Upper lobe of right lung (tissue), 1 donor: ENCODE measurements at regions not wholly inside any gene's neighbourhood (a gene's known extent, or its start where the extent isn't known, plus 50 kb on each side); places are given as distances from the start of the nearest gene placed in this dataset.

Experiments used
- ATAC-seq: fragments of 200-7000 bp; cut with Tn5 transposase; one replicate; pipeline ENCODE4 v1.9.1; 2020; ENCODE audit warnings: mild to moderate bottlenecking, moderate library complexity
- DNase-seq: peaks from one replicate; pipeline ENCODE4 v3.0.0-alpha.2; 2020
- H3K27ac ChIP-seq: fragments of 200-600 bp; one replicate; pipeline ENCODE4 v1.8.0; 2022
- H3K27me3 ChIP-seq: fragments of 200-600 bp; one replicate; pipeline ENCODE4 v1.8.0; 2022; ENCODE audit warnings: mild to moderate bottlenecking
- H3K36me3 ChIP-seq: fragments of 200-600 bp; one replicate; pipeline ENCODE4 v1.8.0; 2022
- H3K4me1 ChIP-seq: fragments of 200-600 bp; one replicate; pipeline ENCODE4 v1.8.0; 2022
- H3K4me3 ChIP-seq: fragments of 200-600 bp; one replicate; pipeline ENCODE4 v1.8.0; 2022; ENCODE audit warnings: mild to moderate bottlenecking
- H3K9me3 ChIP-seq: fragments of 200-600 bp; one replicate; pipeline ENCODE4 v1.8.0; 2022
- CTCF ChIP-seq: fragments of 200-600 bp; IDR thresholded peaks from one replicate; pipeline ENCODE4 v1.8.0; 2022; ENCODE audit warnings: antibody characterized with exemption
- intact Hi-C: fragments of 100-400 bp; cut with DNase I; formaldehyde crosslinking; loops from one replicate; pipeline ENCODE4 v1.11.0; 2022
- donor health status: DM: no; HTN: yes; CAD: no; lungs with severe emphysema.

- Histone ChIP-seq H3K4me3 (no peak overlapping the region), H3K9me3 (no peaks in the 10 kb centered on the region), H3K4me1 (no peaks in the 10 kb centered on the region), H3K27ac (no peak overlapping the region), H3K27me3 (no peaks in the 10 kb centered on the region), H3K36me3 (no peaks in the 10 kb centered on the region)
- DNase-seq (no peak), ATAC-seq (no peak)
- intact Hi-C loops, result no loop called here
- TF ChIP-seq CTCF, result no peak
These were observed 725.5 kb downstream of the METTL15 start for GRCh38 chr11:28833670-28834069.

DNA sequence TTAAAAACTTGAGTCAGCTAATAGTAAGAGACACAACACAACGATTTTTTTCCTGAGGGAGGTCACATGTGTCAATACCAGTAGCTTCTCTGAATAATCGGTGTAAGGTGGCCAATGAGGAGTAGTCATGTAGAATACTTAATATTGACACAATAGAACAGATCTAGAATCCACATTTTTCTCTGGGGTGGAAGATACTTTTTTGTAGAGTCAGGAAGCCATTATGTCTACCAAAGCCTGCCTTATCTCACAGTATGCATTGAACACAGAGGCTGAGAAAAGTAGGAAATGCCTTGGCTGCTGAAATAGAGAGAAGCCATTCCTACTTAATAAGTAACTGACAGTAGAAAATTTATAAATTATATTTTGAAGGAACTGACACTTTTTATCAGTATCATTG lies 725.0 kb downstream of the METTL15 start:
- no peaks in the 10 kb centered on the region for H3K27me3 ChIP-seq

GRCh38 chr11:28826807-28827206 lies 718.6 kb downstream of the METTL15 start:
- H3K4me3 ChIP-seq, result no peak overlapping the region
- H3K27me3 ChIP-seq, result no peaks in the 10 kb centered on the region
- intact Hi-C loops, result no loop called here
- ATAC-seq (no peak), DNase-seq (no peak)
- no peaks in the 10 kb centered on the region for H3K4me1 ChIP-seq
- H3K36me3 ChIP-seq, result no peaks in the 10 kb centered on the region
- H3K27ac ChIP-seq, result no peak overlapping the region
- TF ChIP-seq CTCF, result no peak
- H3K9me3 ChIP-seq, result no peaks in the 10 kb centered on the region

More for the DNA sequence above, 725.0 kb downstream of the METTL15 start:
- Histone ChIP-seq H3K4me3 (no peak overlapping the region), H3K9me3 (no peaks in the 10 kb centered on the region), H3K27ac (no peak overlapping the region), H3K36me3 (no peaks in the 10 kb centered on the region), H3K4me1 (no peaks in the 10 kb centered on the region)
- DNase-seq, result no peak
- intact Hi-C loops, result no loop called here
- TF ChIP-seq CTCF, result no peak
- no peak for ATAC-seq

DNA sequence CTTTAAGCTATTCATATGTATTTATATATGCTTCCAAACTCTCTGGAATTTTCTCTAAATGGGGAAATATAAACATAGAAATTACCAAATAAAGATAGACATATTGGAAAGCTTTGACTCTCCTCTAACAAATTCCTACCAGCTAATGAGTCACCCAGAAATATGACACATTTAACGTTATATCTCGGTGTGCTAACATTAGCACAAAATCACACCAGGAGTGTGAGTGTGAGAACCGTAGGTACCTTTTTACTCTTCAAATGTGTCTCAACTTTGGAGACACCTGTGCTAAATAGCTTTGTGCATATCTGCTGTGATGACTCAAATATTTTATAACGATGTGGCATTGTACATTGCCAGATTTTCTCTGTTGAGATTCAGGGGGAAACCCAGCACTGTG lies 714.4 kb downstream of the METTL15 start:
- ATAC-seq, result no peak

GRCh38 chr11:28820296-28820989 lies 712.3 kb downstream of the METTL15 start:
- intact Hi-C loops, result no loop called here
- TF ChIP-seq CTCF, result no peak
- Histone ChIP-seq H3K36me3 (no peaks in the 10 kb centered on the region), H3K27ac (no peak overlapping the region), H3K4me3 (no peak overlapping the region), H3K4me1 (no peaks in the 10 kb centered on the region), H3K27me3 (no peaks in the 10 kb centered on the region), H3K9me3 (no peaks in the 10 kb centered on the region)
- ATAC-seq (no peak), DNase-seq (no peak)

More for the DNA sequence above, 714.4 kb downstream of the METTL15 start:
- Histone ChIP-seq H3K4me1 (no peaks in the 10 kb centered on the region), H3K4me3 (no peak overlapping the region), H3K9me3 (no peaks in the 10 kb centered on the region), H3K36me3 (no peaks in the 10 kb centered on the region), H3K27me3 (no peaks in the 10 kb centered on the region), H3K27ac (no peak overlapping the region)
- no peak for TF ChIP-seq CTCF
- intact Hi-C loops, result no loop called here
- DNase-seq, result no peak

GRCh38 chr11:28819741-28820140 lies 711.6 kb downstream of the METTL15 start:
- no peaks in the 10 kb centered on the region for H3K36me3 ChIP-seq
- intact Hi-C loops, result no loop called here
- no peak overlapping the region for H3K27ac ChIP-seq
- no peak for ATAC-seq
- H3K27me3 ChIP-seq, result no peaks in the 10 kb centered on the region
- no peak for DNase-seq
- no peaks in the 10 kb centered on the region for H3K9me3 ChIP-seq
- TF ChIP-seq CTCF, result no peak
- no peaks in the 10 kb centered on the region for H3K4me1 ChIP-seq
- no peak overlapping the region for H3K4me3 ChIP-seq
